CD4-positive, alpha-beta T cell (primary cell): ENCODE measurements at regions not wholly inside any gene's neighbourhood (a gene's known extent, or its start where the extent isn't known, plus 50 kb on each side); places are given as distances from the start of the nearest gene placed in this dataset.

ENCODE experiments used
- ATAC-seq: fragments of 200-7000 bp; cut with Tn5 transposase; one replicate; pipeline ENCODE4 v1.10.0; 2022; ENCODE audit warnings: mild to moderate bottlenecking; ENCODE audit not compliant: poor library complexity
- CTCF ChIA-PET: fragments of 350-600 bp; sonication (Branson Sonifier 250); formaldehyde crosslinking; loops from one replicate; lab custom pipeline; 2021; ENCODE audit warnings: antibody characterized with exemption, inconsistent platforms; lab: Charles Lee
- POLR2A ChIA-PET: fragments of 350-600 bp; sonication (Branson Sonifier 250); formaldehyde crosslinking; loops from one replicate; lab custom pipeline; 2021; ENCODE audit warnings: antibody characterized with exemption, inconsistent platforms; lab: Charles Lee
- DNase-seq, 14 experiments: peaks; one replicate each; pipeline ENCODE4 v3.0.0-alpha.2; 2013 to 2020; ENCODE audit warnings: mixed read lengths in 2 of 14
- H3K27ac ChIP-seq, 2 donors: one replicate each; pipeline versions ENCODE4 v1.5.1 to v1.7.0; 2013; ENCODE audit warnings: low read length in 2 of 2, low read depth in 1 of 2, mild to moderate bottlenecking in 1 of 2
- H3K27me3 ChIP-seq, 2 experiments: 1 replicate in 1 of 2; 2 replicates in 1 of 2; pipeline versions ENCODE4 v1.6.1 to v1.7.0; 2013; ENCODE audit warnings: low read length in 2 of 2, control low read depth in 1 of 2, mild to moderate bottlenecking in 1 of 2, moderate library complexity in 1 of 2; ENCODE audit not compliant: insufficient read depth in 2 of 2, control insufficient read depth in 1 of 2
- H3K36me3 ChIP-seq: one replicate; pipeline ENCODE4 v1.6.1; 2013; ENCODE audit warnings: low read length, control low read depth; ENCODE audit not compliant: insufficient read depth
- H3K4me1 ChIP-seq: one replicate; pipeline ENCODE4 v1.6.1; 2013; ENCODE audit warnings: low read length, control low read depth; ENCODE audit not compliant: insufficient read depth
- H3K4me3 ChIP-seq: one replicate; pipeline ENCODE4 v1.5.1; 2013; ENCODE audit warnings: mild to moderate bottlenecking, low read length, moderate library complexity
- H3K9me3 ChIP-seq, 2 experiments: 1 replicate in 1 of 2; 2 replicates in 1 of 2; pipeline versions ENCODE4 v1.6.1 to v1.7.0; 2013; ENCODE audit warnings: low read length in 2 of 2, mild to moderate bottlenecking in 2 of 2, control low read depth in 1 of 2, moderate library complexity in 1 of 2; ENCODE audit not compliant: control insufficient read depth in 1 of 2, insufficient read depth in 1 of 2
- H3K27ac Mint-ChIP-seq: one replicate; pipeline ENCODE4 v1.8.0; 2020; ENCODE audit warnings: mixed read lengths
- H3K27me3 Mint-ChIP-seq: one replicate; pipeline ENCODE4 v1.8.0; 2021; ENCODE audit warnings: mixed read lengths
- H3K36me3 Mint-ChIP-seq: one replicate; pipeline ENCODE4 v1.8.0; 2021; ENCODE audit warnings: low read depth, mixed read lengths
- H3K4me1 Mint-ChIP-seq: one replicate; pipeline ENCODE4 v1.8.0; 2021; ENCODE audit warnings: low read depth, mixed read lengths
- H3K4me3 Mint-ChIP-seq: one replicate; pipeline ENCODE4 v1.8.0; 2020; ENCODE audit warnings: mild to moderate bottlenecking, mixed read lengths
- H3K9me3 Mint-ChIP-seq: one replicate; pipeline ENCODE4 v1.8.0; 2020; ENCODE audit warnings: mixed read lengths
- CTCF ChIP-seq: fragments of 200-600 bp; IDR thresholded peaks from one replicate; pipeline ENCODE4 v1.8.0; 2022; ENCODE audit warnings: antibody characterized with exemption, mild to moderate bottlenecking
- intact Hi-C, 2 experiments: fragments of 100-400 bp; cut with DNase I in 1 of 2; cut with micrococcal nuclease in 1 of 2; formaldehyde crosslinking; loops; one replicate each; pipeline versions ENCODE4 v1.15.1 to v1.9.0; 2023 to 2025; cut with DNase I, micrococcal nuclease

GRCh38 chr10:129307141-129307540 lies 159.9 kb upstream of the MGMT start:
- H3K27ac Mint-ChIP-seq, result no peak overlapping the region
- peaks cover 2% of the 10 kb centered on the region for H3K27me3 Mint-ChIP-seq
- no peak overlapping the region for H3K27ac ChIP-seq
- no peak overlapping the region for H3K4me3 ChIP-seq
- TF ChIP-seq CTCF, result no peak
- H3K4me1 ChIP-seq, result no peaks in the 10 kb centered on the region
- intact Hi-C loops, result no loop called here
- H3K4me3 Mint-ChIP-seq, result no peak overlapping the region
- H3K36me3 ChIP-seq, result no peaks in the 10 kb centered on the region
- ATAC-seq, result no peak
- no peaks in the 10 kb centered on the region for H3K36me3 Mint-ChIP-seq
- H3K9me3 Mint-ChIP-seq, result no peaks in the 10 kb centered on the region
- no peaks in the 10 kb centered on the region for H3K4me1 Mint-ChIP-seq
- peaks cover 0 to 4% of the 10 kb centered on the region in 2 experiments for H3K27me3 ChIP-seq
- CTCF ChIA-PET, result no interaction called here
- no peaks in the 10 kb centered on the region for H3K9me3 ChIP-seq
- no peak for DNase-seq
- POLR2A ChIA-PET, result no interaction called here

- H3K4me1 Mint-ChIP-seq, result no peaks in the 10 kb centered on the region
- ChIA-PET CTCF (no interaction called here), POLR2A (no interaction called here)
- no peaks in the 10 kb centered on the region for H3K27me3 ChIP-seq
- H3K4me3 ChIP-seq, result no peak overlapping the region
- H3K27ac Mint-ChIP-seq, result no peak overlapping the region
- H3K9me3 Mint-ChIP-seq, result peaks cover 5% of the 10 kb centered on the region
- intact Hi-C loops, result no loop called here
- H3K9me3 ChIP-seq, result no peaks in the 10 kb centered on the region
- ATAC-seq (no peak), DNase-seq (no peak)
- no peak for TF ChIP-seq CTCF
- peaks cover 4% of the 10 kb centered on the region for H3K27me3 Mint-ChIP-seq
- no peaks in the 10 kb centered on the region for H3K36me3 ChIP-seq
- H3K27ac ChIP-seq, result no peak overlapping the region
- no peaks in the 10 kb centered on the region for H3K36me3 Mint-ChIP-seq
- H3K4me1 ChIP-seq, result no peaks in the 10 kb centered on the region
- no peak overlapping the region for H3K4me3 Mint-ChIP-seq
These were observed 158.0 kb upstream of the MGMT start for GRCh38 chr10:129308953-129309564.

GRCh38 chr10:129309565-129309964 lies 157.5 kb upstream of the MGMT start:
- no peaks in the 10 kb centered on the region for H3K36me3 Mint-ChIP-seq
- POLR2A ChIA-PET, result no interaction called here

More at GRCh38 chr10:129309565-129309964, 157.5 kb upstream of the MGMT start:
- Mint-ChIP-seq H3K27me3 (peaks cover 4% of the 10 kb centered on the region), H3K9me3 (peaks cover 5% of the 10 kb centered on the region), H3K4me3 (no peak overlapping the region), H3K4me1 (no peaks in the 10 kb centered on the region), H3K27ac (no peak overlapping the region)
- Histone ChIP-seq H3K36me3 (no peaks in the 10 kb centered on the region), H3K4me1 (no peaks in the 10 kb centered on the region), H3K27me3 (no peaks in the 10 kb centered on the region), H3K27ac (no peak overlapping the region), H3K9me3 (no peaks in the 10 kb centered on the region), H3K4me3 (no peak overlapping the region)
- ATAC-seq (no peak), DNase-seq (no peak)
- intact Hi-C loops, result no loop called here
- TF ChIP-seq CTCF, result no peak
- CTCF ChIA-PET, result no interaction called here
